ENCODE measurements at regions not wholly inside any gene's neighbourhood (a gene's known extent, or its start where the extent isn't known, plus 50 kb on each side); places are given as distances from the start of the nearest gene placed in this dataset.
"Not testable (repeated sequence)": the region's sequence is repeated elsewhere in the genome, so short reads cannot be mapped to it uniquely, and the experiment has no call there.

DNA sequence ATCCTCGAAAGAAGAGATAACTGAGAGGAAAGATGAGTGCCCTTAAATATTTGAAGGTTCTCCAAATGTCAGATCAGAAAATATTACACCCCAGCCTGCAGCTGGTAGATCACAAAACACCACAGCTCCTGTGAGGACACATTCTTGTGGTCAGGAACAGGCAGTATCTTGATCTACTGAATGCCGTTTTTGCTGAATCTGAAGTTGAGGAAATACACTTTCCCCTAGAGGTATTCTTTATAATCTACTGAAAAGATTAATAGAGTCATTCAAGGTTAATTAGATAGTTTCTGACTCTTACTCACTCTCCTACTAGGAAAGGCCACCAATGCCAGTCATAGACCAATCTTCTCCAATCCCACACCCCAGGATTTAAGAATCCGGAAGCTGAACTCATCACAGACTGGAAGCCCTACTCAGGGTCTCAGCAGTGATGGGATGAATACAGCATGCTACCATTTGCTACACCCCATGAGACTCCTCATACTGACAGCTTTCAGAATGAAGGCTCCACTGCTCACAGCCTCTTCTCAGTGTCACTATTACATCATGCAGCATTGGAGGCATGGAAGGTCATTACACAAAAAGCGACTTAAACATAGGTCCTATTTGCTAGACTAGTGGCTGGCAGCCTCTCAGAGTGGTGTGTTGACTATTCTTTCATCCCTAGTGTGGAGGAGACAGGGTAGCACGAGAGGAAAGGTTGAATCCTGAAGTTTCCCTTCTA lies 143.9 kb upstream of the SLC1A3 start:
- DNase-seq = no peak

DNA sequence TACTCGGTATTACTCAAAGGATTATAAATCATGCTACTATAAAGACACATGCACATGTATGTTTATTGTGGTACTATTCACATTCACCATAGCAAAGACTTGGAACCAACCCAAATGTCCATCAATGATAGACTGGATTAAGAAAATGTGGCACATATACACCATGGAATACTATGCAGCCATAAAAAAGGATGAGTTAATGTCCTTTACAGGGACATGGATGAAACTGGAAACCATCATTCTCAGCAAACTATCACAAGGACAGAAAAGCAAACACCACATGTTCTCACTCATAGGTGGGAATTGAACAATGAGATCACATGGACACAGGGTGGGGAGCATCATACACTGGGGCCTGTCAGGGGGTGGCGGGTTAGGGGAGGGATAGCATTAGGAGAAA lies 130.5 kb upstream of the SLC1A3 start:
- DNase-seq = not testable (repeated sequence)

DNA sequence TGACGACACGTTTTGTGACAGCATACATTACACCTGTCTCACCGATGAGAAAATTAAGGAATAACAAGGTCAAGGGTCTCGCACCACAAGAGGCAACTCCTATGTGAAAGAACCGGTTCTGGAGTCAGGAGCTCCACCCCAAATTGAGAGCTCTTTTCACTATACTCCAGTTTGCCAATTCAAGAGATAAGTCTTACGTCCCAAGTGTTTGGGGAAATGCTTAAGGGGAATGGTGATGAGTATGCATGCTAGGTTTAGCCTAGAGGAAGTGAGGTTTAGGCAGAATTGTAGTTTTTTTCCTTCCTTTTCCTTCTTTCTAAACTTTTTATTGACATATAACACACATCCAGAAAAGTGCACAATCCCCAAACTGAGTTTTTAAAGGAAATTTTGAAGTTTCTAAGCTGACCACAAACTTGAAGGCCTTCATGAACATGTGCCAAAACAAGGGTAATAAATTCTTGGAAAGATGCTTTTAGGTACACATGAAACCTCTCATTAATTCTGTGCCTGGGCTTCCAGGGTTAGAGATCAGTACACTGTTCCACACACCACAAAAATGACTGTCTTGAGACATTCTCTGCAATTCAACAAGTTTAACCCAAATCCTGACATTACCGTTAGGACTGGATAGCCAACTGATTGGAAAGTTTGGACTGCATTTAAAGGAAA lies 127.6 kb upstream of the SLC1A3 start:
- no peak for DNase-seq

DNA sequence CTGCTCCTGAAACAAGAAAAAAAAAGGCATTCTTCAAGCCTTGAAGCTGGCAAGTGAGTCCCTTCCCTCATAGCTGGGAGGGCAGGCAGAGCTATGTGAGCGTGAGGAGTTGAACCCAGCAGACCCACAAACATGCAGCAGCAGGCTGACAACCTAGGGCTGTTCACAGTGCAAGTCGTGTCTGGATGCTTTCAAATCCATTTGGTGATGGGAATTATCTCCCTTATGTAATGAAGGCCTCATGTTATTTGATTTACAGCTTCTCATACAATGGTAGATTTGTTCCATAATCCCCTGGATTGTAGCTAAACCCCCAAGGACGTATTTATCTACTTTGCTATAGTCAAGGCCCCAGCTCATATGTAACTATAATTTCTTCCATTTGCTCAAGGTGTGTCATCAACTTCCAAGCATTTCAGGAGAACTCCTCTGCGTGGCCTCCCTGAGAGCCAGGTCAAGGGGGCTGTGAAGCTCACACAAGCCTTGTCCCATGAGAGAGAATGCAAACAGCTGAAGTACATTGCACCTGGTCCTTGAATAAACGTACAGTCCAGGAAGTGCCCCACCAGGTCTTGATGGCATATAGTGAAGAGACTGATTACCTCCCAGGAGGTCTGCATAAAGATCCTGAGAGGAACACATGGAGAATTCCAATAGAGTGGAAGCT lies 124.8 kb upstream of the SLC1A3 start:
- no peak for DNase-seq

DNA sequence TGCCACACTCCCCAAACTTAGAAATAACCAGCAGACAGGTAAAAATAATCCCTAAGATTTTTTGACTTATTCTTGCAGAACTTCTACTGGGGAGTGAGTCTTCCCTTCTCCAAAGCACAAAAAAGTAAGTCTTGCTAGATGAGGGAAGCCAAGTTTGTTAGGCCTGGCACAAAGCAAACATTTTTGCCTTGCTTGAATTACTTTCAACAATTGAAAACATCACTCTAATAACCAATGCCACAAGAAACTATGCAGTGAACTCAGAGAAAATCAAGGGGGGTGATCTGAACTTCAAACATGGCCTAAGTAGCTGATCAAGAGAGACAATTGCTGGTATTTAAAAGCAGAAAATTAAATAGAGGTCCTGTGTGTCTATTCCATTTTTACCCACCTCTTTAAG lies 123.6 kb upstream of the SLC1A3 start:
- DNase-seq = no peak

DNA sequence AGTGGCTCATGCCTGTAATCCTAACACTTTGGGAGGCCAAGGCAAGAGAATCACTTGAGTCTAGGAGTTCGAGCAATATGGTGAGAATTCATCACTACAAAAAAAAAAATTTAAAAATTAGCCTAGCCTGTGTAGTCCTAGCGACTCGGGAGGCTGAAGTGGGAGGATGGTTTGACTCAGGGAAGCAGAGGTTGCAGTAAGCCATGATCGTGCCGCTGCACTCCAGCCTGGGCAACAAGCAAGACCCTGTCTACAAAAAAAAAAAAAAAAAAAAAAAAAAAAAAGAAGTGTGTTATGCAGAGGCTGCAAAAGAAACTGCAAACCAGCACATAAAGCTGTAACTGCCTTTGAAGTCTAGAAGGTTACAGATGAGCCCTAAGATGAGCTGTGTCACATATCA lies 116.9 kb upstream of the SLC1A3 start:
- DNase-seq = no peak

DNA sequence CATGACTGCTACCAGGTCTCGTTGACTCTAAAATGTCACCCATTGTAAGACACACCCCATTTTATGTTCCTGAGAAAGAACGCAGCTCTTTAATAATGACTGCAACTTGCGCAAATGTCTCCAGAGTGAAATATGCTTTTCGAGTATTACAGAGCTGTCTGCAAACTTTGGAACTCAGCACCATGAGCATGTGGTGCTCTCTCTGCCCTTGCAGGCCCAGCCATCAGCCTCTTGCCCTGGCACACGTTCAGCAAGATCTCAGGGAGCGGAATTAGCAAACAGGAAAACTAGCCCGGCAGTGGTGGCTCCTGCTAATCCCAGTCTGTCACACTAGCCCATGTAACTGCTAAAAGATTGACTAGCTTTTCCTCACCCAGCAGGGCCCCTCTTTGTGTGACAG lies 114.5 kb upstream of the SLC1A3 start:
- DNase-seq = peak in 3 of 56 donors; percentile 1 to 17 (median 4)

DNA sequence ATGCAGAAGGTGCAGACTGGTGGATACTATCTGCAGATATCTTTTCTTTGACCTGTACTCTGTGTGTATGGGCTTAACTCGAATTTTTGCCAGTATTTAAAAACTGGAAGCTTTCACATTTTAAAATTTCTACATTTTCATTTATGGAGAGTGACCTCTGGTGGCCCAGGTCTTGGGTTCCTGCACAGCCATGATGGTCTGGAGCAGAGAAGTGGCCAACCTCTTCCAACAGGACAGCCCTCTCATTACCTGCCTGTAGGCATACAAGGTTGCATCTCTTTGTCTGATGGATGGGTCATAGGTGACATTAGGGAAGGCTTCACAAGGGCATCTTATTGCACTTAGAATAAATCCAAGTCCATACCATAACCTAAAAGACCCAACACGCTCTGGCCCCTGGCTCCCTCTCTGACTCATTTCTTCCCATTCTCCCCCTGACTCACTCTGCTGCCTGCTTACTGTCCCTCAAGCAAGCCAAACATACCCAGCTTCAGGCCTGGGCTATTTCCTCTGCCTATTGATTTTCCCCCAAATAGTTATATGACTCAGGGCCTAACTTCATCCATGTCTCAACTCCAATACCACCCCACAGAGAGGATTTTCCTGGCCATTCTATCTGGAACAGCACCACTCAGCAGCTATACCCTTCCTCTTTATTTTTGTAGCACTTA lies 113.3 kb upstream of the SLC1A3 start:
- no peak for DNase-seq

DNA sequence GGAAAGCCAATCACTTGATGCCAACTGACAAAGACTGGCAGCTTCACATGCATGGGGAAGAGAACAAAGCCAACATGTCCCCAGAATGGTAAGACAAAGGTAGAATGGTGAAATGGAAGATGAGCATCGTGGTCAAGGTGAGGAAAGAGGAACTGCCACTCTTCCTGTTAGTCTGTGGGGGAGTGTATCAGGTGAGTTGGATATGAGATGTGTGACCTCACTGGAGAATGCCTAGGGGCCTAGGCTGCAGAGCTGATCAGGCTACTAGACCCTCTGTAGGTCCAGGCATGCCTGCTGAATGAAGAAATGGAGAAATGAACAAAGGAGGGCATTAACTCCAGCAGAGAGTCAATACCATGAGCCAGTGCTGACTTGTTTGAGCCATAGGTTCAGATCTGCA lies 112.4 kb upstream of the SLC1A3 start:
- no peak for DNase-seq

DNA sequence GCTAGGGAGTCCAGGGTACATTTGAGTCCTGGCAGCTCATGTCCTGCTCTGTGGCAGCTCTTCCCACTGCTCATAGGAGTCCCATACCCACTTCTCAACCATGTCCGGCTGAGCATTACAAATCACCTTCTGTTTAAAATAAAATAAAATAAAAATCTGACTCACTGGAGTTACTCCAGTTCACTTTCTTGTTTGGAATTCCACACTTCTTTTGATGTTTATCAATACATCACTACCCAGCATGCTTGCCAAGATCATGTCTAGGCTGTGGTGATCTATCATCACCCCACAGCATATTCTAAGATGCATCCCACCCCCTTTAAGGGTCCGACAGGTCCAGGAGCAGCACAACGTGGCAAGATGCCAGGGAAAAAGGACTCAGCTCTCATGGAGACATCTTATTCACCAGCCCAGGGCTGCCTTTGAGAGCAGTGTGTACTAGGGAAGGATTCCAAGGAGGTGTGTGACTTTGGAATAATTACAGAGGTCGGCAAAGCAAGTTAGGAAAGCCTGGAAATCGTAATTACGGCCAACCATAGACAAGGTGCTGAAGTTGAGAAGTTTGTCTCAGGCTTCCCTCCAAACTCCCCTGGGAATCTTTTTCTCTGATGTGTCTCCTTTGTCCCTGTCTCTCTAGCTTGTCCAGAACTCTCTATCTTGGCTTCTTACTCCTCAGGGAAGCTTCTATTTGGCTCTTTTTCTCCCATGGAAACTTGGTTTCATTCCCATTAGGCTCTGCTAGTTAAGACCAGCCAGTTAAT lies 111.4 kb upstream of the SLC1A3 start:
- DNase-seq = peak in 16 of 56 donors; percentile 2 to 38 (median 14)

DNA sequence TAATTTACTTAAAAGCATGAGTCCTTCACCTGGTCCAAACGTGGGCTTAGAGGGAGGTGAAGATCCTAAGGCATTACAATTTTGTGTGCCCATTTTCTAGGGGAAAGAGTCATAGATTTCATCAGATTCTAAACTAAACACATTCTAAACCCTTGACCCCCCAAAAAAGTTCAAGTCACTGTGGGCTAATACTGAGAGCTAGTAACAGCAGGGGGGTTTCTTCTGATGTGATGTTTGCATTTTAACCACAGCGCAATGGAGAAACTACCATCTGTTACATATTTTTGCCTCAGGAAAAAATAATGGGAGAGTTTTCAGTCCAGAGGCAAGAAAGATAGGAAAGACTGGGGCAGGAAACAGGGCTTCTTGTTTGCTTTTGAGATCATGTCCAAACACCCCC lies 110.8 kb upstream of the SLC1A3 start:
- no peak for DNase-seq

DNA sequence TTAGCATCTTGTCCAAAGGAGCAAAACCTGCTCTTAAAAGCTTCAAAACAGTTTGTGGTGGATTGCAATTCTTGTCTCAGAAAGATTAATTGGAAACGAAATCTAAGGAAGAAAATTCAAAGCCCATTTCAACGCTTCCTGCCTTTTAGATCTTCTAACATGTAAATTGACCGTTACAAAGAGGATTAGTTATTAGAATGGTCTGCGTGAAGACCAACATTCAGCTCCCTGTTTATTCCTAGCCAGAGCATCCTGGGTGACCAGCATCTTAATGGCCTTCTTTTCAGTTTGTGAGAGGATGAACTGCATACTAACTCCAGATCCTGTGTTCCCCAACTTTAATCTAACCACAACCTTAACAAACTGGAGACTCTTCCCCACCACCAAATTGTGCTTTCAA lies 109.9 kb upstream of the SLC1A3 start:
- peak in 9 of 56 donors; percentile 3 to 51 (median 21) for DNase-seq

DNA sequence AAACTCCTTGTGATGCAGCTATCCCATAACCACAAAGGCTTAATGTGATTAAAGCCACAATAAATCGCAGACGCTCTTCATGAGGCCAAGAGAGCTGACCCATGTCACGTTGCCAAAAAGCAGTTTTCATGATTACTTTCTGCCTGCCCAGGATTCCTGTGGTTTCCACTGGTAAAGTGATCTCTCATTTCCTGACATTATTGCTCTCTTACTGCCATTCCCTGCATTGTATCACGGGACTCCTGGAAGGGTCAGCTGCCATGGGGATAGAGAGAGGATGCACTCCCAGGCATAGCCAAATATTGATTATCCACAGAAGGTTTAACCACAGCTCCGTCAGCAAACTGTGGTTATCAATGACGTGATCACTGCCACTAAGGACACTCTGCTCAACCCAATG lies 103.8 kb upstream of the SLC1A3 start:
- DNase-seq = no peak

DNA sequence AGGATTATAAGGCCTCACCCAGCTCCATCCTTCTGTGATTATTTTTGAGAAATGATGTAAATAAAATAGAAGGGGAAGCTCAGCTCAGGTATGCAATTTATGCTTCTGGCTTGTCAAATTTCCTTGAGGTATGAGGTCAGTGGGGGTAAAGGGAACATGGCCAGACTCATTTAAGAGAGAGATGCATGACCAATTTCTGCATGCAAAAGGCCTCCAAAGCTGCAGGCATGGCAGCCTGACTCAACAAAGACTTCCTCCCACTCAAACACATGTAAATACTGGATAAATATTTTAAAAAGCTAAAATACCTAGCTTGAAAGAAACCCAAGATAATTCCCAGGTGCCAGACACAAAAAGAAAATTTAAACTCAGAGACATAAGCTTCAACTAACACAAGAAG lies 101.4 kb upstream of the SLC1A3 start:
- no peak for DNase-seq

DNA sequence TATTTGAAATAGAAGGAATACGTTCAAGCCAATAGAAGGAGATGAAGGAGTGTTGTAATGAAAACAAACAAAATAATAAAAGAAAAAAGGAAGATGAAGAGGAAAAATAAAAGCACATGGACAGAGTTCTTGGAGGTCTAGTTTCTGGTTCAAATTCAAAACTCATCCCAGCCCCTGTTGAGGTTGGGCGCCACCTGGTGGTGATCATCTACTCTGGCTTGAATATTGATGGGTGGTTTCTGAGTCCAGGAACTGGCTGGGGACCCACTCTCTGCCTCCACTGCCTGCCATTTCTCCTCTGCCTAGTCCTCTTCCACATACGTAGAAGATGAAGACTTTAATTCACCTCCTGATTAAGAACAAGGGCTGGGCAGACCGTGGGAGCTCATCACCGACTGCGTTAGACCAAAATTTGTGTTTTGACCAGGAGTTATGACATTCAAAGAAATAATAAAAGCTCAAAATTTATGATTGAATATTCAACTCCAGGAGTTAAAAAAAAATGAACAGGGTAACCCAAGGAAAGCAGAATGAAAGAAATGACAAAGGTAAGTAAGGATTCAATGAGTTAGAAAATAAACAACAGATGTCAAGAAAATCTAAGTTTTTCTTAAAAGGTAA lies 99.0 kb upstream of the SLC1A3 start:
- DNase-seq = peak in 43 of 56 donors; percentile 8 to 88 (median 45)

DNA sequence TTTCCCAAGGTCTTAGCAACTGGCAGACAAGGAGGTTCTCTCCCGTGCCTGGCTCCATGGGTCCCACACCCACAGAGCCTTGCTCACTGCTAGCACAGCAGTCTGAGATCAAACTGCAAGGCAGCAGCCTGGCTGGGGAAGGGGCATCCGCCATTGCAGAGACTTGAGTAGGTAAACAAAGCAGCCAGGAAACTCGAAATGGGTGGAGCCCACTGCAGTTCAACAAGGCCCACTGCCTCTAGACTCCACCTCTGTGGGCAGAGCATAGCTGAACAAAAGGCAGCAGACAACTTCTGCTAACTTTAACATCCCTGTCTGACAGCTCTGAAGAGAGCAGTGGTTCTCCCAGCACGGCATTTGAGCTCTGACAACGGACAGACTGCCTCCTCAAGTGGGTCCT lies 98.1 kb upstream of the SLC1A3 start:
- peak in 1 of 56 donors; percentile 8 for DNase-seq

DNA sequence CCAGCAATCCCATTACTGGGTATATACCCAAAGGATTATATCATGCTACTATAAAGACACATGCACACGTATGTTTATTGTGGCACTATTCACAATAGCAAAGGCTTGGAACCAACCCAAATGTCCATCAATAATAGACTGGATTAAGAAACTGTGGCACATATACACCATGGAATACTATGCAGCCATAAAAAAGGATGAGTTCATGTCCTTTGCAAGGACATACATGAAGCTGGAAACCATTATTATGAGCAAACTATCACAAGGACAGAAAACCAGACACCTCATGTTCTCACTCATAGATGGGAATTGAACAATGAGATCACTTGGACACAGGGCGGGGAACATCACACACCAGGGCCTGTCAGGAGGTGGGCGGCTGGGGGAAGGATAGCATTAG lies 92.8 kb upstream of the SLC1A3 start:
- not testable (repeated sequence) for DNase-seq

DNA sequence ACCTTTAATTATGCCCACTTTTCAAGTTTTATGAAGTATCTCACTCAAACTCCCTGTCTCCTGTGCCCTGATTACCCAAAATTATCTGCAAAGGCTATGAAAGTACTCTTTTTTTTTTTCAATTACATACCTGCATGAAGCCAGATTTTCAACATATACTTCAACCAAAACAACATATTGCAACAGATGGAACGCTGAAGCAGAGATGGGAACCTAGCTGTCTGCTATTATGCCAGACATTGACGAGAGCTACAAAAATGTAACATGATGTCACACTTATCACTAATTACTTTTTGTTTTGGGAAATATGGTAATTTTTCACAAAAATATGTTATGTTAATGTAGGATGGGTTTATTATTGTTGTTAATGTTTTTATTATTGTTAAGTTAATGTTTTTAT lies 86.5 kb upstream of the SLC1A3 start:
- no peak for DNase-seq

DNA sequence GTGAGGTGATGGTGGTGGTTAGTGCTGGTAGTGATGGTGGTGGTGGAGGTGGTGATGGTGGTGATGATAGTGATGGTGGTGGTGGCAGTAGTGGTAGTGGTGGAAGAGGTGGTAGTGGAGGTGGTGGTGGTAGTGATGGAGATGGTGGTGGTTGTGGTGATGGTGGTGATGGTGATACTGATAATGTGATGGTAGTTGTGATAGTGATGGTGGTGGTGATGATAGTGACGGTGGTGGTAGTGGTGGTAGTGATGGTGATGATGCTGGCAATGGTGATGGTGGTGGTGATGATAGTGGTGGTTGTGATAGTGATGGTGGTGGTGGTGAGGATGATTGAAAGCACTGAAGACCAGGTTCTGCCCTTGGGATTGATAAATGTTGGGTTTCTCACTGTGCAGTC lies 85.2 kb upstream of the SLC1A3 start:
- no peak for DNase-seq

DNA sequence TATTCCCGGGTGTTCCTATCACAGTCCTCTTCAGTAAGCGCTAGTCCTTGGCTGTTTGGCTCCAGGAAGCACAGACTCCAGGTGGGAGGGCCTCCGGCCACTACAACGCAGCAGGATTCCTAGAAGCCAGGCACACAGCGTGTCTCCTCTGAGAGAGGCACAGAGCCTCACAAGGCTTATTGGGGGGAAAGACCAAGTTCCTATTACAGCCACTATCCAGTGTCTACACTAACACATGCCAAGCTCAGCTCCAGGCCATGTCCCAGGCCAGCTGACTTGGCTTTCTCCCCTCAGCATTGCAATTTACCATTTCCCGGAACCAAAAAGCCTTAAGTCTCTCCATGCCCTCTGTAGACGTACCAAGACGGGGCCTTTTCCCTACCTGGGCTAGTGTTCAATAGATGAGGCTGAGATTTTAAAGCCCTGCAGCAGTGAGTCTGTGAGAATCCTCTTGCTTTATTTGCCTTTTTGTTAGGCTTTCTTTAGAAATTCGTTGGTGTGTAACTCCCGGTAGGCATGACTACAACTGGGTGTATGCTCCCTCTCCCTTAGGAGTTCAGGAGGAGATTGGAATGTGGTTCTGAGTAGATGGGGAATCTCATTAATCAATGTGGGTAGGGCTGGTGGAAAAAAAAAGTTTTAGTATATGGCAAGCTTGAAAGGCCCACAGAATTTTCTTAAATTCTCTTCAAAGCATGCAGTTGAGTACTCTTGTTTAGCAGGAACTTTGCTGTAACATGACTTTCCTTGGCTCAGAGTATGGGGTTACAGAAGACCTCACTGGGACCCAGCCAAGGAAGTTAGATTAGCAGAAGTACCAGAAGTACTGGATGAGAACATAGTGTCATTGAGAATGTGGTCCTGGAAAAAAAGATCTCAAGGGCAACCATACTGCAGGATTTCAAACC lies 84.3 kb upstream of the SLC1A3 start:
- peak in 2 of 56 donors; percentile 15 to 24 for DNase-seq
